SU-DHL-6 (cell line): ENCODE measurements at regions not wholly inside any gene's neighbourhood (a gene's known extent, or its start where the extent isn't known, plus 50 kb on each side); places are given as distances from the start of the nearest gene placed in this dataset.

Experiments used
- CTCF ChIP-seq: fragments of 200-600 bp; sonication (generic); IDR thresholded peaks from one replicate; pipeline ENCODE4 v1.5.1; 2017; ENCODE audit warnings: antibody characterized with exemption, mild to moderate bottlenecking, low read length, moderate library complexity; ENCODE audit not compliant: insufficient read depth, poor library complexity, severe bottlenecking
- EZH2phosphoT487 ChIP-seq: fragments of 200-600 bp; sonication (generic), shearing (Covaris generic); conservative IDR thresholded peaks from 2 replicates; pipeline ENCODE4 v1.6.1; 2018; ENCODE audit warnings: mild to moderate bottlenecking, antibody characterized with exemption, low read length, moderate library complexity, mixed read lengths

- TF ChIP-seq CTCF (no peak), EZH2phosphoT487 (no peak)
These were observed 190.5 kb downstream of the SEC61B start for GRCh38 chr9:99412606-99413005.
